ENCODE measurements at regions not wholly inside any gene's neighbourhood (a gene's known extent, or its start where the extent isn't known, plus 50 kb on each side); places are given as distances from the start of the nearest gene placed in this dataset.
"Not testable (repeated sequence)": the region's sequence is repeated elsewhere in the genome, so short reads cannot be mapped to it uniquely, and the experiment has no call there.

DNA sequence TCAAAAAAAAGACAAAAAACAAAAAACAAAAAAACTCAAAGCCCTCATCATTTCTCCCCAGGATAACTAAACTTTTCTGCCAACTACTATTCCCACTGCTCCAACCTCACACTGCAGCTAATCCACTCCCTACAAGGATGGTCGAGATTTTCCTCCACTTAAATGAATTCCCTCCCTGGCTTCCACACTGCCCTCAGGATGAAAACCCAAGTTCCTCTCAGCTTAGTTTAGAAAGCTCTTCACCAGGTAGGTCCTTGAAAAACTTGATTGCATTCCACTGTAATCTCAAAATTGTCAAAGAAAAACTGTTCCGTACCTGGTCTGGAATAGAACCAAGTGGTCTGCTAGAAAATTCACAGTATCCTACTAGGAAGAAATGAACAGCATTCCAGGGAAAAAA is 294.3 kb upstream of the KLF14 start:
- DNase-seq: no peak

DNA sequence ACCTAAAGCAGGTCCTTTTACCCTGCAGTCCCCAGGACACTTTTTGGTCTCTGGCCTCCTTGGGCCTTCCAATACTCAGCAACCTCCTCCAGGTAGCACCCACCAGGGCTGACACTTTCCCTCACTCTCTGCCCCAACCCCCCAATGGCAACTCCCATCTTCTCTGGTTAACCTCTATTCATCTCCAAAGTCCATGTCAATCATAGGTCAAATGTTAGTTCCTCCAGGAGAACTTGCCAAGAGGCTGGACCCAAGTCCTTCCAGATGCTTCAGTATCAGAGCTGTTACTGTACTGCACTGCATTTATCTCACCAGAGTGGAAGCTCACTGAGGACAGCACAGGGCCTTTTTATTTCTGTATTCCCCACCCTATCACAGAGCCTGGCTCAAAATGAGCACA is 295.0 kb upstream of the KLF14 start:
- no peak for DNase-seq

DNA sequence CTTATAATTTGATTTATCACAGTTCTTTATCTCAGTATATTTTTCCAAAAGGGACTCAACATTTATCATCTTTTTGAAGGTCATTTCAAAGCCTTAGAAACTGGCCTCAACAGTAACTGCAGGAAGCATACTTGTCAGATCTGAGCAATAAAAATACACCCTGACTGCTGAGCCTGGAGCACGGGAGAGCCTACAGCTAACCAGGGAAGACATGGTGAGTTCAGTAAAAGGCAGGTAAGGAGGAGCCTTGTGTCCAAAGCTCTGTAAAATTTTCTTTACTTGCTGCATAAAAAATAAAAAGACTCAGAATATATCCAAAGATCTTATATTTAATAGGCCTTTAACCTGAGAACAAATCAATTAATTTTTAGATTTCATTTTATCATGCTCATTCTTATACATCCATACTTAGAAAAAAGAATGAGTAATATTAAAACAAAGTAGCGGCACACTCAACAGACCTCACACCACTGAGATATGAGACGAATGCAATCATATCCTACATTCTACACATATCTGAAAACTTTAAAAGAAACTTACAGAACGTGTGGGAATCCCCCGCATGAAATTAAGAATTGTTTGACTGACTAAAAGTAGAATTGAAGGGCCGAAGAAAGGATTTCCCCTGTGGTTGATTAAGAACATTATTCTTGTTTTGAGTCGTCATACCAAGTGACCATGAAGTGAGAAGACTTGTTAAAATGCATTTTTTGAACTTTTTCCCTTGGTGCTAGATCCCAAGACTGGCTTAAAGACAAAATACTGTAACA is 296.4 kb upstream of the MKLN1 start:
- no peak for DNase-seq

DNA sequence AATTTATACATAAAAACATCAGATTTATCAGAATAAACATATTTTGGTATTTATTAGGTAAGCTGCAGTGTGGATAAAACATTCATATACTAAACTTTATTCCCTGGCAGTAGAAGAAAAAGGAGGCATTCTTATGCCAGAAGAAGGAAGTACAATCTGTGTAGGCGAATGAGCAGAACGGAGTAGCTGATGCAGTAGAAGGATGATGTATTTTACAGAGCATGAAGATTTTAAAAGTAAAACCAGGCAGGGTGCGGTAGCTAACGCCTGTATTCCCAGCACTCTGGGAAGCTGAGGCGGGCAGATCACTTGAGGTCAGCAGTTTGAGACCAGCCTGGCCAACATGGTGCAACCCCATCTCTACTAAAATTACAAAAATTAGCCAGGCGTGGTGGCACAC is 294.9 kb upstream of the MKLN1 start:
- DNase-seq: no peak

DNA sequence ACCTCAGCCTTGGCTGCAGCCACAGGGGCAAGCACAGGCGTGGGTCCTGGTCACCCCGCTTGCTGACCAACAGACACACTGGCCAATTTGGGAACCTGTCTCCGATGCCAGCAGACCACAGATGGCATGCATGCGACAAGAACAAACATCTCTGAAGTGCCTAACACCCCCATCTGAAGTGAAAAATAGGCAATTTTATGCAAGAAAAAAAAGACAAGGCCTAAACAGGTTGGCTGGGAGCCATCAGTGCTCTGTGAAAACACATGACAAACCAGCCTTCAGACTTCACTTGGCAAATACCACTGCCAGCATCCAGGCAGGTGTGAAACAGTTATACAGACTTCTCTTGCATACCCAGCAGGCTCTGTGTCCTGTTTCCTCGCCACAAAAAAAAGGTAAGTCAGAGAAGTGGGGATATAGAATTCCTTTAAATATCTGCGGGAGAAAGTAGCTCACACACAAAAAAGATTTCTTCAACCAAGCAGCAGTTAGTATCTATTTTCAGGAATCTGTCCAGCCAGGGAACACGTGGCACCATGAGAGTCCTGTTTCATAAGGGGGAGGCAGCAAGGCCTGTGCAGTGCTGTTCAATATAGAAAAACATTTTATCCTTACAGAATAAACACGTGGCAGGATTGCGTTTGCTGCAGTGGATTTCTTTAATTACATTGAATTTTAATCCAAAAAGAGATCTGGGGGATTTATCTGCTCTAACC is 293.4 kb upstream of the MKLN1 start:
- DNase-seq: peak; percentile 75

DNA sequence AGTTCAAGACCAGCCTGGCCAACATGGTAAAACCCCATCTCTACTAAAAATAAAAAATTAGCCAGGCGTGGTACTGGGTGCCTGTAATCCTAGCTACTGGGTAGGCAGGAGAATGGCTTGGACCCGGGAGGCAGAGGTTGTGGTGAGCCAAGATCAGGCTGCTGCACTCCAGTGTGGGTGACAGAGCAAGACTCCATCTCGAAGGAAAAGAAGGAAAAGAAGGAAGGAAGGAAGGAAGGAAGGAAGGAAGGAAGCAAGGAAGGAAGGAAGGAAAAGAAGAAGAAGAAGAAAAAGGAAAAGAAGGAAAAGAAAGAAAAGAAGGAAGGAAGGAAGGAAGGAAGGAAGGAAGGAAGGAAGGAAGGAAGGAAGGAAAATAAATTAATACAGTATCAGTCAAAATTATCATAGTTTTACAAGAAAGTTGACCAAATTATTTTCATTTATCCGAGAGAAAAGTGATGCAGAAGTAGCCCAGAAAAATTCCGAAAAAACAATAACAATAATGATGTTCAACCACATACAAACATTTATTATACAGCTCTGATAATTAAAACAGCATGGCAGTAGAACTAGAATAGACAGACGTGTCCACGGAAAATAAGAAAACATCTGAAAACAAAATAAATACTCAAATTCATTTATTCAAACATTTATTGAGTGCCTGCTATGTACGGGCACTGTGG is 292.4 kb upstream of the MKLN1 start:
- no peak for DNase-seq

DNA sequence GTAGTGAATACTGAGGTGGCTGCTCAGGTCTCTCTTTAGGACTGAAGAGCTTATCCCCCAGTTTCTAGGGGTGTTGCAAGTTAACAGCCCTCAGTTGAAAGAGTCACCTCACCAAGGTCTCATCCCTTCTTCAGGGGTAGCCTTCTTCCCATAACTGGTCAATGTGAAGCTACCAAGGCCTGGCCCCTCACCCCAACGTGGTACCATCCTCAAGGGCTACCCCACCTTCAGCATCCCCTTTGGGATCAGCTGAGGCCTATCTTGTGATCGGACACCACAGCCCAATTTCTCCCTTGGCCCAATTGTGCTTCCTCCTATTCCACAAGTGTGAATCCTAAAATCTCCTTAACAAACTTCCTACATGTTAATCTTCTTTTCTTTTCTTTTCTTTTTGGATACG is 289.5 kb upstream of the MKLN1 start:
- no peak for DNase-seq

DNA sequence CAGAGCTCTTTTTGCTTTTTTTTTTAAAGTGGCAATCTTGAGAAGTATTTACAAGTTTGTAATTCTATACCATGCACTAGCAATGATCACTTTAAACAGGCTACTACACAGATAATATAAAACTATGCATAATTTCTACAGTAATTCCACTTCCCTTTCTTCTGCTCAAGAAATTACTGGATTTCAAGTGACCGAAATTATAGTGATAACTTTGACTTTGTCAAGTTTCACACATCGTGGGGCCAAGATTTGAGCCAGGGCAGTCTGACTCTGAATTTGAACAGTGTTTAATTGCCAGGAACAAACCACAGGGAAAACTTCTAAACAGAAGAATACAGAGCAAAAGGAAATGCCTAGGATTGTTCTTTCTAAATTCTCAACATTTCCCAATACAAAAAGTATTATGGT is 288.3 kb upstream of the MKLN1 start:
- no peak for DNase-seq

DNA sequence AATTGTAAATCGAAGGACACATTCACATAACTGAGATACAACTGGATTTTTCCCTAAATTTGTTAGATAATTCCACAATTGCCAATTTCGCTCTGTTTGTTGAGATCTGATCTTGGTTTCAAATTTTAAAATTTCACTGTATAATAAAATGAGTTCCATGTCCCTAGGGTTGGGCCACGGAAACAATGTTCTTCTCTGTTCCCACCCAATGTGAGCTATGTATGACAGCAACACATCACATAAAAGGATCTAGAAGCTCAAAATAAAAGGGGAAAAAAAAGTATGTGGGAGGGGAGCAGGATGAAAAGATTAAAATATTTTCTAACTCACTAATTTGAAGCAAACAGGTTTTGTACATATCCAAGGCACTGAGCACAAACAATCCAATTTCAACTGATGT is 287.8 kb upstream of the MKLN1 start:
- DNase-seq: no peak

DNA sequence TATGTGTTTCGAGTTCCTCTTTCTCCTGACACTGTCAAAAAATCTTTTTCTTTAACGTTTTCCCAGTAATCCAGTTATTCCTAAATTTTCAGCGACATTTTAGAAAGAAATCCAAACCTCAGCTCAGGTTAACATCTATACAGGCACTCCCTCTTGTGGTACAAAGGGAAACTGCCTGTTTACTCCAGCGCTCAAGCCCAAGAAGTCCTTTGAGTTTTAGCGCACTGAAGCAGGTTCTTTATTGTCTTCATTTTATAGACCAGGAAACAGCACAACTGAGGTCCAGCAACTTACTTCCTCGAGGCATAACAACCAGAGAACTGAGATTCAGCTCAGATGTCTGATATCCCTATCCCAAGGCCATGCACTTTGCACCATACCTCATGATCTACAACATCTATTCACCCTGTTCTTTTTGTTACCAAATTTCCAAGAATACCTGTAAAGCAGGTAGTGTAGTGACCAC is 287.2 kb upstream of the MKLN1 start:
- DNase-seq: peak; percentile 83

DNA sequence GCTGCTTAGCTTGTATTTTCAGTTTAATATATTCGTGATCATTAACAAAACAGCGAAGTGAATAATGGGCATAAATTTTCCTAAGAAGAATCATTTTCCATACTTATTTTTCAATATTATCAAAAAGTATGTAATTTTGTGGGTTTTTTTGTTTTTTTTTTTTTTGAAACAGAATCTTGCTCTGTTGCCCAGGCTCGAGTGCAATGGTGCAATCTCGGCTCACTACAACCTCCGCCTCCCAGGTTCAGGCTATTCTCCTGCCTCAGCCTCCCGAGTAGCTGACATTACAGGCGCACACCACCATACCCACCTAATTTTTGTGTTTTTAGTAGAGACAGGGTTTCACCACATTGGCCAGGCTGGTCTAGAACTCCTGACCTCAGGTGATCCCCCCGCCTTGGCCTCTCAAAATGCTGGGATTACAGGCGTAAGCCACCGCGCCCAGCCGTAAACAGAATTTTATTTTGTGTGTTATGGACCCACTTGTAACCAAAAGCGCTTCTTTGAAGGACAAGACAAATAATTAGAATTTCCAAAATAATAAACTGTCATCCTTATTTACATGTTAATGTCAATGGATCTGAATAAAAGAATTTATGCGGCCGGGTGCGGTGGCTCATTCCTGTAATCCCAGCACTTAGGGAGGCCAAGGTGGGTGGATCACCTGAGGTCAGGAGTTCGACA is 286.5 kb upstream of the MKLN1 start:
- not testable (repeated sequence) for DNase-seq

DNA sequence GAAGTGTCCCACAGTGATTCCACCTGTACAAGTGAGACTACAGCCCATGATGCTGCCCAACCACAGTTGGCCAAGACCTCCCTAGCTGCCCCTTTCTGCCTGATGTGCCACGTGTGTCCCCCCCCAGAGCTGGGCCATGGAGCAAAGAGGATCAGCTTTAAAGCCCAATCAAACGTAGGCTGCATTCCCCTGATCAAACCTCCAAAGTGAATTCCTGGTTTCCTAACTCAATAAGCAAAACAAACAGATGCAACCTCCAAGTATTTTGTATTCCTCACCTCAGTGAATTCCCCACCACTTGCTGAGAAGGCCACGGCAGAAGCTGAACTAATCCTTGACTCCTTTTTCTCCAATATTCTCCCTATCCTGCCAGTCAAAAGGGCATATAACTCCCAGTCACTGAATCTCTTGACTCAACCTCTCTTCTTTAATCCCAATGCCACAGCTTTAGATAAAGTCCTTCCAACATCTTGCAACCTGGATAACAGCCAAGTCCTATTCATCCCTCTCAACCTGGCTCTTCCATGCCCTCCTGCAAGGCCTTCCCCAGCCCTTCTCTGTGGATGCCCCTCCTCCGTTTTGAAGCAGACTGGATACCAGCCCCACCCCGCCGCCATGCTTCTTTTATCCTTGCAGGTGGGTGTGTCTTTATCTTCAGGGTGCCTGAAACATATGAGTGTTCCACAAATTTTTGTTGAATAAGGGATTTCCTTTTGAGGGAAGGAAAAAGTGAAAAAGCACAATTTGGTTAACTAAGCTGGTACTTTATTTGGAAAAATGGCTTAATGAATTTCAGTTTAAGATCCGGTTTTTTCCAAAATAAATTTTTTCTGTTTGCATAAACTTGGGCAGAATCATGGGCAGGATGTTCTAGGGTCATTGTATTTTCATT is 285.2 kb upstream of the MKLN1 start:
- no peak for DNase-seq

DNA sequence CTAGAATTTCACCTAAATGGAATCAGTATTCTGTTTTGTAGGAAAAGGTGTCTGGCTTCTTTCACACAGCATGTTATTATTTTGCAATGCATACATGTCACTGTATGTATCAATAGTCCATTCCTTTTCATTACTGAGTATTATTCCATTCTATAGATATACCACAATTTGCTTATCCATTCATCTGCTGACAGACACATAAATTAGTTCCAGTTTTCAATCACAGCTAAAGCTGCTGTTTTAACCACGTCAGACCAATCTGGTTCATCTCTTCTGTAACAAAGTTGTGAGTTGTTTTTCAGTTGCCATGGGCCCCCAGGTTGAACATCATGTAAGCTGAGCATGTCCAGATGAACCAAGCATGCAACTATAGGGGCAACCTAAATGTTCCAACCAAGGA is 282.1 kb upstream of the MKLN1 start:
- DNase-seq: no peak

DNA sequence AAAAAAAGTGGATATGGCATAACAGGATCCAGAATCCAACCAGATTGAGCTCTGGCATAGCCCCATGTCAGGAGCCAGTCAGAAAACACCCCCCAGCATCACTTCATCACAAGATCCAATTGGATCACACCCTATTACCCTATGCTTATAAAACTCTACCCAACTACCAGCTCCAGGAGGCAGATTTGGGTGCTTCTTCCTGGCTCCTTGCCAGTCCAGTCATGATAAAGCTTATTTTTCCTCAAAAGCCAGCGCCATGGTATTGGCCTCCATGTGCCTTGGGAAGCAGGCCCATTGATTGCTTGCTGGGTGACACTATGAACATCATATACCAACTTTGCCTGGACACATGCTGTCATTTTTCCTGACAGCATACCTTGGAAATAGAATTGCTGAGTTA is 281.4 kb upstream of the MKLN1 start:
- DNase-seq: no peak

DNA sequence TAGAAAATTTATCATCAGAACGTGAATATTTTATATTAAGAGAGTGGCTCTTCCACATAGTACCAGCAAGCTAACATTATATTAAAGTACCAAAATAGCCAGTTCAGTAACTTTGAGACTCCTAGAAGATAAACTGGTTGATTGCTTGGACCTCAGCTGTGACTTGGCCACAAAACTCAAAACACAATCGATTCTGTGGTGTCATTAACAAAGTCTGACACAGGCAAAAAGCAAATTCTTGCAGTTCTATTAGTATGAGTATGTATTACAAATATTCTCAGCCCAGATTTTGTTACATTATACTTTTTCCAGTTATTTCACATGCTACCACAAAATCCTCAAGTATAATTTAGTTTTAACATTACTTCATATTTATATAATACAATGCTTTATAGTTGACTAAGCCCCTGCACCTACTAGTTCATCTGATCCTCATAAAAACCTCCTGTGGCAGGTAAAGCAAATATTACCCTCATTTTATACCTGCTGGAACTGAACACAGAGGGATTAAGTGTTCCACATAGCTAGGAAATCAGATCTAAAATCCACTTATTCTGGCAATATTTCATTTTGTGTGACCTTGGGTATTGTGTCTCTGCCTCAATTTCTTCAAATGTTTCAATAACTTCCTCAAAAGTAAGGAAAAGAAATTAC is 279.9 kb upstream of the MKLN1 start:
- no peak for DNase-seq

DNA sequence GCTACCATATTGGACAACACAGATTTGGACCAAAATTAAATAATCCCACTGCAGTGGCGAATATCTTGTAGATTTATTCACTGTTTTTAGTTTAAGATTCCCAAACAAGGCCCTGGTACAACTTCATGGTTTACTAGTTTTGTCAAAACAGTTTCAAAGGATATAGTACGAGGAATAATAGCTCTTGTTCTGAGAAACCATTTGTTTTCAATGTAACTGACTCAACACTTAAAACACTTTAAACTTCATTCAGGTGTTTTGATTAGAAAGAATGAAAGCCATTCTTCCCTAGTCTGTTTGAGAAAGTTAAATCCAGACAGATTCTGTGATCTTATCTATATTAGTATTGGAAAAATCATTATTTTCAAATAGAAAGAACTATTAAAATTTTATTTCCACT is 276.4 kb upstream of the MKLN1 start:
- no peak for DNase-seq

DNA sequence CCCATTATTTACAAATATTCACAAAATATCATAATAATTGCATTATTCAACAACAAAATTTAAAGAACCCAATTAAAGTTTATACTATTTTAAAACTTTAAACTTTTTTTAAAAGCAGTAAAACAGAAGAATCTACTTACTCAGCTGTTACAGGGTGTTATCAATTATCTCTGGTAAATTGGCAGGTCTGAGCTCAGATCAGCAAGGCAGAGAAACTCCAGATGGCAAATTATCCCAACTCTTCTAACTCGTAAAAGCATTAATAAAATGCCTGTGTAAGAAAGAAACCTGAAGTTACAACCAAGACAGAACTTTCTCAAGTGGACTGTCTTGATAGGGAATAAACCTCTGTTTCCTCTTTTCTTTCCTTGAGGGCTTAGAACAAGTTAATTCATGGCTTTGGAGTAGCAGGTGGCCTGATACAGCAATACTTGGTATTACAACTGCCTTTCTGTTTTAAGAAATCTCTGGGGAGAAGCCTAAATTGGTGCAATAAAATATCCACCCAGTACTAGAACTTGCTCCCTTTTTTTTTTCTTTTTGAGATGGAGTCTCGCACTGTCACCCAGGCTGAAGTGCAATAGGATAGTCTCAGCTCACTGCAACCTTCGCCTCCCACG is 275.3 kb upstream of the MKLN1 start:
- DNase-seq: peak; percentile 2

DNA sequence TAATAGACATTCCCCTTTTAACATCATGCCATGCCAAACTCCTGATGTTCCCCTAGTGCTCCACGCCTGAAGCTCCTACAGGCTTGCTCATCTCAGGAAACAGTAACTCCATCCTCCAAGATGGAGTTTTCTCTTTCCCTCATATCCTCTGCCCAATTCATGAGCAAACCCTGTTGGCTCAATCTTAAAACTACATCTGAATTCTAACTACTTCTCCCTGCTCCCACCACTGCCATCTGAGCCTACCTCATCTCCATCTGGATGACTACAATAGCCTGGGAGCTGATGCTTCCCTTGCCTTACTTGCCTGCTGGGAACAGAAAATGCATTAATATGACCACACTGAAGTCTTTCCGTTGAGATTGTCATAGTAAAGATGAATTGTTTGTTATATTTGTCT is 271.7 kb upstream of the MKLN1 start:
- DNase-seq: no peak

DNA sequence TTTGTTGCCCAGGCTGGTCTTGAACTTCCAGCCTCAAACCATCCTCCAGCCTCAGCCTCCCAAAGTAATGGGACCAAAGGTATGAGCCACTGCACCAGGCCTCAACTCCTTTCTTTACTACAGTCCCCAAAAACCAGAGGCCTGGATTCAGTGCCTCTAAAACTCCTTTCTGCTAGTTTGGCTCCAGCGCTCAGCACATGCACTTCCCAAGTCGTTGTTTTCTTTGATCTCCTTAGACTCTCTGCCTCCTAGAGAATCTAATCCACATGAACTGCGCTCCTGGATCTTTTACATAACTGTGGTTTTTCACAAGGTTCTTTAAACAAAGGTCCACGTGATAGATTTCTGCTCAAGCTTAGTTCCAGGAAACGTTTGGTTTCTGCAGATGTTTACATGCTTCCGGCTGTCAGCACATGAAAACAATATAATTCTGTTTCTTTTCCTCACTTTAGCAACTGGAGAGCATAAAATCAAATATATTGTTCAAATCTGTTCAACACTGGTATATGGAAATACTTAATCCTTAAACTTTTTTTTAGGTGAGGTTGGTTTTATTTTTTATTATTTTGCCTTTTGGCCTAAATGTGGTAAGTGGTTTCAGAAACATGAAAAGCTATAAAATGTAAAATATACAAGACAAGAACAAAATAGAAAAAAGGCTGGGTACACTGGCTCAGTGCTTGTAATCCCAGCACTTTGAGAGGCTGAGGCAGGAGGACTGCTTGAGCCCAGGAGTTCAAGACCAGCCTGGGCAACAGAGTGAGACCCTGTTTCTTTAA is 270.5 kb upstream of the MKLN1 start:
- no peak for DNase-seq

DNA sequence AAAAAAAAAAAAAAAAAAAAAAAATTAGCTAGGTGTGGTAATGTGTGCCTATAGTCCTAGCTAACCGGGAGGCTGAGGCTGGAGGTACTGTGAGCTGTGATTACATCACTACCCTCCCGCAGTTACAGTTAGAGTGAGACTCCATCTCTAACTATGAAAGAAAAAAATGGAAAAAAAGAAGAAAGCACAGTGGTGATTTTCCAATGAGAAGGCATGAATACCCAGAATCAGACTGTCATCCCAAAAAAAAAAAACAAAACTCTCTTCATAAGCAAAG is 269.9 kb upstream of the MKLN1 start:
- no peak for DNase-seq
